ENCODE measurements at regions not wholly inside any gene's neighbourhood (a gene's known extent, or its start where the extent isn't known, plus 50 kb on each side); places are given as distances from the start of the nearest gene placed in this dataset.
A peak's percentile ranks its signal among the peaks of the same experiment; 100 is the strongest.

- 82 to 86% methylated on average over 7 of the region's 8 CpGs for WGBS, 2 donors
Measured at GRCh38 chr6:1498491-1499113, 109.2 kb downstream of the FOXF2 start.

GRCh38 chr6:1499777-1500176 lies 109.9 kb upstream of the FOXC1 start:
- WGBS, 2 donors = 70 to 82% methylated on average over 8 of the region's 8 CpGs
- Histone ChIP-seq H3K4me3 (no peak overlapping the region), H3K9me3 (peaks cover 0 to 12% (median 0%) of the 10 kb centered on the region in 4 donors), H3K36me3 (no peaks in the 10 kb centered on the region), H3K4me1 (no peaks in the 10 kb centered on the region), H3K27ac (no peak overlapping the region), H3K27me3 (no peaks in the 10 kb centered on the region)
- no peak for TF ChIP-seq CTCF (IDR thresholded peaks at IDR 0.05)
- no peak for TF ChIP-seq POLR2AphosphoS5 (IDR thresholded peaks at IDR 0.05)
- no peak for TF ChIP-seq POLR2A (IDR thresholded peaks at IDR 0.05)
- TF ChIP-seq EP300 (IDR thresholded peaks at IDR 0.05) = no peak
- ATAC-seq (ENCODE audit: low FRiP score in 2 of 2) (peak in 1 of 2 donors; percentile 24), DNase-seq (no peak)

More at GRCh38 chr6:1498491-1499113, 109.2 kb downstream of the FOXF2 start:
- Histone ChIP-seq H3K4me1 (no peaks in the 10 kb centered on the region), H3K9me3 (peaks cover 0 to 12% (median 0%) of the 10 kb centered on the region in 4 donors), H3K27ac (no peak overlapping the region), H3K36me3 (no peaks in the 10 kb centered on the region), H3K27me3 (no peaks in the 10 kb centered on the region), H3K4me3 (no peak overlapping the region)
- ATAC-seq (ENCODE audit: low FRiP score in 2 of 2) (no peak), DNase-seq (no peak)
- TF ChIP-seq CTCF (IDR thresholded peaks at IDR 0.05) = no peak
- no peak for TF ChIP-seq POLR2AphosphoS5 (IDR thresholded peaks at IDR 0.05)
- TF ChIP-seq EP300 (IDR thresholded peaks at IDR 0.05) = no peak
- no peak for TF ChIP-seq POLR2A (IDR thresholded peaks at IDR 0.05)

- no peaks in the 10 kb centered on the region for H3K4me1 ChIP-seq
- ATAC-seq (ENCODE audit: low FRiP score in 2 of 2) = no peak
- no peak overlapping the region for H3K4me3 ChIP-seq
- H3K9me3 ChIP-seq = peaks cover 0 to 7% (median 0%) of the 10 kb centered on the region in 4 donors
- TF ChIP-seq CTCF (IDR thresholded peaks at IDR 0.05) = no peak
- TF ChIP-seq EP300 (IDR thresholded peaks at IDR 0.05) = no peak
- no peak for TF ChIP-seq POLR2AphosphoS5 (IDR thresholded peaks at IDR 0.05)
- no peak for TF ChIP-seq POLR2A (IDR thresholded peaks at IDR 0.05)
- no peak overlapping the region for H3K27ac ChIP-seq
- 67 to 69% methylated on average over 11 of the region's 11 CpGs for WGBS, 2 donors
- no peaks in the 10 kb centered on the region for H3K36me3 ChIP-seq
- DNase-seq = no peak
- H3K27me3 ChIP-seq = no peaks in the 10 kb centered on the region
Measured at GRCh38 chr6:1500913-1501312, 108.8 kb upstream of the FOXC1 start.

- Histone ChIP-seq H3K27ac (no peak overlapping the region), H3K27me3 (no peaks in the 10 kb centered on the region), H3K4me1 (no peaks in the 10 kb centered on the region), H3K9me3 (no peaks in the 10 kb centered on the region), H3K36me3 (no peaks in the 10 kb centered on the region), H3K4me3 (no peak overlapping the region)
- TF ChIP-seq POLR2AphosphoS5 (IDR thresholded peaks at IDR 0.05) = no peak
- TF ChIP-seq EP300 (IDR thresholded peaks at IDR 0.05) = no peak
- no peak for TF ChIP-seq CTCF (IDR thresholded peaks at IDR 0.05)
- no peak for TF ChIP-seq POLR2A (IDR thresholded peaks at IDR 0.05)
- 65 to 73% methylated on average over 7 of the region's 7 CpGs for WGBS, 2 donors
- no peak for ATAC-seq (ENCODE audit: low FRiP score in 2 of 2)
- DNase-seq = no peak
Measured at GRCh38 chr6:1502041-1502440, 107.7 kb upstream of the FOXC1 start.

GRCh38 chr6:1503811-1504210 lies 105.9 kb upstream of the FOXC1 start:
- 55 to 57% methylated on average over 3 of the region's 3 CpGs for WGBS, 2 donors
- Histone ChIP-seq H3K4me1 (no peaks in the 10 kb centered on the region), H3K4me3 (no peak overlapping the region)

More at GRCh38 chr6:1503811-1504210, 105.9 kb upstream of the FOXC1 start:
- H3K36me3 ChIP-seq = no peaks in the 10 kb centered on the region
- ATAC-seq (ENCODE audit: low FRiP score in 2 of 2) (no peak), DNase-seq (no peak)
- no peak overlapping the region for H3K27ac ChIP-seq
- H3K9me3 ChIP-seq = no peaks in the 10 kb centered on the region
- no peaks in the 10 kb centered on the region for H3K27me3 ChIP-seq
- TF ChIP-seq POLR2A (IDR thresholded peaks at IDR 0.05) (no peak), EP300 (IDR thresholded peaks at IDR 0.05) (no peak), CTCF (IDR thresholded peaks at IDR 0.05) (no peak), POLR2AphosphoS5 (IDR thresholded peaks at IDR 0.05) (no peak)

Measured in upper lobe of left lung (tissue), 6 donors.